B cell (primary cell): ENCODE measurements at regions not wholly inside any gene's neighbourhood (a gene's known extent, or its start where the extent isn't known, plus 50 kb on each side); places are given as distances from the start of the nearest gene placed in this dataset.
A peak's percentile ranks its signal among the peaks of the same experiment; 100 is the strongest.

Experiments
- ATAC-seq: fragments of 200-7000 bp; cut with Tn5 transposase; one replicate; pipeline ENCODE4 v1.10.0; 2021; ENCODE audit warnings: low read depth, mild to moderate bottlenecking, moderate number of reproducible peaks, moderate library complexity
- CTCF ChIA-PET: fragments of 350-600 bp; sonication (Branson Sonifier 250); formaldehyde crosslinking; loops from one replicate; lab custom pipeline; 2021; ENCODE audit warnings: antibody characterized with exemption, inconsistent platforms; lab: Charles Lee
- POLR2A ChIA-PET: fragments of 350-600 bp; sonication (Branson Sonifier 250); formaldehyde crosslinking; loops from one replicate; lab custom pipeline; 2021; ENCODE audit warnings: antibody characterized with exemption; lab: Charles Lee
- DNase-seq: peaks from one replicate; pipeline ENCODE4 v3.0.0; 2013
- H2AFZ ChIP-seq: 2 replicates; pipeline ENCODE4 v1.6.1; 2012; ENCODE audit warnings: mild to moderate bottlenecking, low read depth, low read length; ENCODE audit not compliant: insufficient read depth, poor library complexity, severe bottlenecking
- H3K27ac ChIP-seq, 2 donors: 1 replicate in 1 of 2; 2 replicates in 1 of 2; pipeline ENCODE4 v1.5.1; 2012 to 2013; ENCODE audit warnings: low read length in 2 of 2, mild to moderate bottlenecking in 2 of 2, moderate library complexity in 1 of 2
- H3K27me3 ChIP-seq, 4 experiments: fragments of 200-600 bp in 1 of 4; sonication (generic) in 1 of 4; replicated peaks in 1 of 4; 1 replicate in 2 of 4; 2 replicates in 2 of 4; pipeline versions ENCODE4 v1.6.1 to v1.7.0; 2013 to 2016; ENCODE audit warnings: low read length in 3 of 4, mild to moderate bottlenecking in 2 of 4, mixed read lengths in 1 of 4, moderate library complexity in 1 of 4; ENCODE audit not compliant: insufficient read depth in 4 of 4, control insufficient read depth in 3 of 4; ENCODE audit errors: control extremely low read depth in 1 of 4
- H3K36me3 ChIP-seq, 2 experiments: replicated peaks in 1 of 2; 1 replicate in 1 of 2; 2 replicates in 1 of 2; pipeline versions ENCODE4 v1.6.1 to v1.7.1; 2013; ENCODE audit warnings: low read length in 1 of 2; ENCODE audit not compliant: insufficient read depth in 2 of 2, control insufficient read depth in 1 of 2; ENCODE audit errors: control extremely low read depth in 1 of 2, extremely low read depth in 1 of 2
- H3K4me1 ChIP-seq, 2 donors: fragments of 200-600 bp in 1 of 2; sonication (generic) in 1 of 2; 1 replicate in 1 of 2; 2 replicates in 1 of 2; pipeline versions ENCODE4 v1.5.1 to v1.6.1; 2013 to 2017; ENCODE audit warnings: low read length in 2 of 2; ENCODE audit not compliant: control insufficient read depth in 2 of 2, insufficient read depth in 2 of 2
- H3K4me2 ChIP-seq: replicated peaks from 2 replicates; pipeline ENCODE3; 2012; ENCODE audit warnings: mild to moderate bottlenecking, low read depth, low read length; ENCODE audit not compliant: poor library complexity, severe bottlenecking
- H3K4me3 ChIP-seq, 5 experiments: fragments of 200-600 bp in 1 of 5; sonication (generic) in 1 of 5; 1 replicate in 3 of 5; 2 replicates in 2 of 5; pipeline versions ENCODE4 v1.5.1 to v1.7.0; 2011 to 2016; ENCODE audit warnings: low read length in 4 of 5, mild to moderate bottlenecking in 4 of 5, low read depth in 2 of 5, control low read depth in 1 of 5, moderate library complexity in 1 of 5; ENCODE audit not compliant: insufficient read depth in 1 of 5; ENCODE audit errors: control extremely low read depth in 1 of 5, extremely low read depth in 1 of 5
- H3K79me2 ChIP-seq: fragments of 200-600 bp; sonication (generic); one replicate; pipeline ENCODE4 v1.6.0; 2016; ENCODE audit warnings: low read length; ENCODE audit not compliant: control insufficient read depth, insufficient read depth
- H3K9ac ChIP-seq: fragments of 200-600 bp; sonication (generic); 2 replicates; pipeline ENCODE4 v1.6.1; 2017; ENCODE audit warnings: mild to moderate bottlenecking, low read length, moderate library complexity
- H3K9me3 ChIP-seq, 3 donors: one replicate each; pipeline versions ENCODE4 v1.6.1 to v1.7.1; 2013; ENCODE audit warnings: low read length in 2 of 3; ENCODE audit not compliant: control insufficient read depth in 2 of 3, insufficient read depth in 1 of 3; ENCODE audit errors: control extremely low read depth in 1 of 3
- H4K20me1 ChIP-seq: 2 replicates; pipeline ENCODE4 v1.6.0; 2012; ENCODE audit warnings: mild to moderate bottlenecking, low read length; ENCODE audit not compliant: insufficient read depth, control insufficient read depth, poor library complexity, severe bottlenecking
- H3K27ac Mint-ChIP-seq: one replicate; pipeline ENCODE4 v1.8.0; 2021; ENCODE audit warnings: mixed read lengths
- H3K27me3 Mint-ChIP-seq: one replicate; pipeline ENCODE4 v1.8.0; 2021; ENCODE audit warnings: mixed read lengths
- H3K4me1 Mint-ChIP-seq: one replicate; pipeline ENCODE4 v1.8.0; 2021; ENCODE audit warnings: mixed read lengths
- H3K4me3 Mint-ChIP-seq: one replicate; pipeline ENCODE4 v1.8.0; 2021; ENCODE audit warnings: mixed read lengths
- H3K9me3 Mint-ChIP-seq: one replicate; pipeline ENCODE4 v1.8.0; 2022; ENCODE audit warnings: mixed read lengths; ENCODE audit not compliant: insufficient read depth
- CTCF ChIP-seq: fragments of 200-600 bp; IDR thresholded peaks from one replicate; pipeline ENCODE4 v1.8.0; 2022; ENCODE audit warnings: antibody characterized with exemption, mild to moderate bottlenecking
- EZH2 ChIP-seq: IDR thresholded peaks from 2 replicates; pipeline ENCODE4 v1.6.1; 2012; ENCODE audit warnings: borderline replicate concordance, low read depth, mild to moderate bottlenecking, moderate library complexity, low read length; ENCODE audit not compliant: insufficient read depth, poor library complexity, severe bottlenecking
- WGBS: methylation state at CpG from one replicate; pipeline ENCODE4 v1.1.5; 2013; ENCODE audit warnings: missing lambda C conversion rate; ENCODE audit not compliant: insufficient coverage; 5-methylcytosine and 5-hydroxymethylcytosine counted together
- intact Hi-C: fragments of 100-400 bp; cut with micrococcal nuclease; formaldehyde crosslinking; loops from one replicate; pipeline ENCODE4 v1.10.0; 2022

- ChIA-PET POLR2A (no interaction called here), CTCF (no interaction called here)
- WGBS, result over 99% methylated on average over 9 of the region's 9 CpGs
- TF ChIP-seq CTCF, result no peak
- no peak for TF ChIP-seq EZH2
- no peak overlapping the region for H3K4me3 Mint-ChIP-seq
- Histone ChIP-seq H3K4me2 (no peak overlapping the region), H3K4me3 (no peak overlapping the region), H3K79me2 (no peaks in the 10 kb centered on the region), H3K4me1 (no peaks in the 10 kb centered on the region), H3K27me3 (no peaks in the 10 kb centered on the region), H3K9ac (no peak overlapping the region), H3K9me3 (peaks cover 0 to 3% (median 0%) of the 10 kb centered on the region in 3 donors), H3K36me3 (no peaks in the 10 kb centered on the region), H4K20me1 (no peaks in the 10 kb centered on the region), H2AFZ (no peak overlapping the region), H3K27ac (no peak overlapping the region)
- H3K27ac Mint-ChIP-seq, result no peak overlapping the region
- H3K27me3 Mint-ChIP-seq, result no peaks in the 10 kb centered on the region
- ATAC-seq (no peak), DNase-seq (no peak)
- no peaks in the 10 kb centered on the region for H3K9me3 Mint-ChIP-seq
- no peaks in the 10 kb centered on the region for H3K4me1 Mint-ChIP-seq
- intact Hi-C loops, result no loop called here
Measured at GRCh38 chr5:35404701-35405100, 174.4 kb upstream of the PRLR start.

- peaks cover 0 to 3% (median 0%) of the 10 kb centered on the region in 3 donors for H3K9me3 ChIP-seq
- H3K4me2 ChIP-seq, result no peak overlapping the region
- intact Hi-C loops, result no loop called here
- H3K27me3 Mint-ChIP-seq, result no peaks in the 10 kb centered on the region
- no peak overlapping the region for H3K4me3 ChIP-seq
- H3K4me1 ChIP-seq, result no peaks in the 10 kb centered on the region
- peak overlapping the region; percentile 21 for H3K27ac Mint-ChIP-seq
- no CpG with 5 or more reads among the region's 4 CpGs for WGBS
- ChIA-PET CTCF (no interaction called here), POLR2A (no interaction called here)
- H2AFZ ChIP-seq, result no peak overlapping the region
- no peak overlapping the region for H3K4me3 Mint-ChIP-seq
- no peaks in the 10 kb centered on the region for H4K20me1 ChIP-seq
- ATAC-seq, result peak; percentile 17
- H3K9me3 Mint-ChIP-seq, result peaks cover 3% of the 10 kb centered on the region
- H3K27ac ChIP-seq, result no peak overlapping the region
- H3K4me1 Mint-ChIP-seq, result peaks cover 6% of the 10 kb centered on the region
- no peaks in the 10 kb centered on the region for H3K79me2 ChIP-seq
- H3K36me3 ChIP-seq, result no peaks in the 10 kb centered on the region
- no peaks in the 10 kb centered on the region for H3K27me3 ChIP-seq
- DNase-seq, result no peak
- TF ChIP-seq CTCF (no peak), EZH2 (no peak)
- H3K9ac ChIP-seq, result no peak overlapping the region
Measured at GRCh38 chr5:35393901-35394300, 163.6 kb upstream of the PRLR start.
